ENCODE measurements at regions not wholly inside any gene's neighbourhood (a gene's known extent, or its start where the extent isn't known, plus 50 kb on each side); places are given as distances from the start of the nearest gene placed in this dataset.

GRCh38 chr5:62133426-62133825 is 172.6 kb upstream of the KIF2A start:
- Histone ChIP-seq H3K9me3 (replicated peaks; ENCODE audit: control insufficient read depth, insufficient read depth, low read length) (no peaks in the 10 kb centered on the region), H3K4me1 (ENCODE audit: control insufficient read depth, extremely low read depth, insufficient read depth, low read length) (no peaks in the 10 kb centered on the region), H2AFZ (ENCODE audit: low read depth, low read length) (no peak overlapping the region), H4K20me1 (replicated peaks; ENCODE audit: control insufficient read depth, extremely low read depth, insufficient read depth, low read length) (no peaks in the 10 kb centered on the region), H3K9me1 (replicated peaks; ENCODE audit: control insufficient read depth, extremely low read depth, insufficient read depth, low read length) (no peaks in the 10 kb centered on the region), H3K4me2 (ENCODE audit: insufficient read depth, low read length) (no peak overlapping the region), H3K27me3 (ENCODE audit: control insufficient read depth in 2 of 2, insufficient read depth in 2 of 2, low read length in 2 of 2) (peaks cover 0 to 3% of the 10 kb centered on the region in 2 experiments), H3K4me3 (replicated peaks in 1 of 3; ENCODE audit: insufficient read depth in 1 of 3, low read depth in 1 of 3, low read length in 3 of 3) (no peak overlapping the region), H3K79me2 (ENCODE audit: control insufficient read depth, insufficient read depth, low read length) (no peaks in the 10 kb centered on the region), H3K9ac (replicated peaks; ENCODE audit: extremely low read depth, insufficient read depth, low read length) (no peak overlapping the region), H3K36me3 (ENCODE audit: control insufficient read depth in 2 of 2, extremely low read depth in 1 of 2, insufficient read depth in 2 of 2, low read length in 2 of 2) (no peaks in the 10 kb centered on the region), H3K27ac (ENCODE audit: insufficient read depth, low read depth, low read length) (no peak overlapping the region)
- DNase-seq (ENCODE audit: low read depth, low spot score) (no peak), FAIRE-seq (no peak)
- dilution Hi-C loops (cut with MboI; ENCODE audit: extremely low pct_ligation_motif_present, low sequenced_read_pairs) (no loop called here), intact Hi-C loops (cut with micrococcal nuclease) (no loop called here)
- CTCF ChIA-PET: interaction anchor here (1.8 kb wide), 1 partner anchor 10 kb away, joined by 9 read pairs; no protein-coding TSS in a partner anchor
- POLR2A ChIA-PET: no interaction called here
- no TSS peak for BruUV-seq (replicated peaks)
- TF ChIP-seq FOS (IDR thresholded peaks at IDR 0.05; ENCODE audit: borderline replicate concordance, insufficient read depth, low read length) (no peak), MYC (IDR thresholded peaks at IDR 0.05; ENCODE audit: low read depth, low read length) (no peak), JUN (IDR thresholded peaks at IDR 0.05; ENCODE audit: borderline replicate concordance, insufficient read depth, insufficient read length, low read depth) (no peak), POLR2A (IDR thresholded peaks at IDR 0.05; ENCODE audit: low read depth, low read length) (no peak), GATA2 (IDR thresholded peaks at IDR 0.05; ENCODE audit: insufficient read depth, insufficient read length, low read depth, low read length) (no peak), MAX (IDR thresholded peaks at IDR 0.05; ENCODE audit: insufficient read depth, insufficient read length) (no peak), CTCF (IDR thresholded peaks at IDR 0.05; ENCODE audit: extremely low read depth in 1 of 2, insufficient read depth in 1 of 2, low read depth in 1 of 2, low read length in 2 of 2) (no peak), EZH2 (IDR thresholded peaks at IDR 0.05; ENCODE audit: borderline replicate concordance, low read depth, low read length, severe bottlenecking) (no peak), POLR2AphosphoS5 (IDR thresholded peaks at IDR 0.05; ENCODE audit: insufficient read depth, low read depth, low read length) (no peak)
